GM12873 (cell line): ENCODE measurements at regions not wholly inside any gene's neighbourhood (a gene's known extent, or its start where the extent isn't known, plus 50 kb on each side); places are given as distances from the start of the nearest gene placed in this dataset.

Experiments used
- TF ChIP-seq, protein P1 (sequence below): IDR thresholded peaks from 2 replicates; pipeline ENCODE4 v1.5.1; 2012; ENCODE audit warnings: low read depth, mild to moderate bottlenecking, moderate library complexity, low read length, control low read depth; ENCODE audit not compliant: insufficient read depth; ENCODE audit errors: missing control alignments

DNA sequence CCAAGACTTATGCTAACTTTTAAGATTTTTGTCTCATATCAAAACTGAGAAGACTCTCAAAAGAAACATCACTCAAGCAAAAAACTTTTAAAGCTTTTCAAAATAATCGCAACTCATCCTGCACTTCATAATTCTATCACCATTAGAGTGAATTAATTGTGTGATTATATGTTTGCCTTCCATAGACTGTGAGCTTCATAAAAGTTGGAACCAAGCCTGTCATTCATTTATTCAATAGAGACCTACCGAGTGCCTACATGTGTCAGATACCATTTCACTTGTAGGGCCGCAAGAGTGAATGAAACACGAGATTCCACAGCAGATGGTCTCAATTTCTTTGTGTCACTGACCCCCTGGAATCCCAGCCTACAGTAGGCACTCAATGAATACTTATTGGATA lies 106.4 kb downstream of the RHOU start:
- TF ChIP-seq, protein P1, sequence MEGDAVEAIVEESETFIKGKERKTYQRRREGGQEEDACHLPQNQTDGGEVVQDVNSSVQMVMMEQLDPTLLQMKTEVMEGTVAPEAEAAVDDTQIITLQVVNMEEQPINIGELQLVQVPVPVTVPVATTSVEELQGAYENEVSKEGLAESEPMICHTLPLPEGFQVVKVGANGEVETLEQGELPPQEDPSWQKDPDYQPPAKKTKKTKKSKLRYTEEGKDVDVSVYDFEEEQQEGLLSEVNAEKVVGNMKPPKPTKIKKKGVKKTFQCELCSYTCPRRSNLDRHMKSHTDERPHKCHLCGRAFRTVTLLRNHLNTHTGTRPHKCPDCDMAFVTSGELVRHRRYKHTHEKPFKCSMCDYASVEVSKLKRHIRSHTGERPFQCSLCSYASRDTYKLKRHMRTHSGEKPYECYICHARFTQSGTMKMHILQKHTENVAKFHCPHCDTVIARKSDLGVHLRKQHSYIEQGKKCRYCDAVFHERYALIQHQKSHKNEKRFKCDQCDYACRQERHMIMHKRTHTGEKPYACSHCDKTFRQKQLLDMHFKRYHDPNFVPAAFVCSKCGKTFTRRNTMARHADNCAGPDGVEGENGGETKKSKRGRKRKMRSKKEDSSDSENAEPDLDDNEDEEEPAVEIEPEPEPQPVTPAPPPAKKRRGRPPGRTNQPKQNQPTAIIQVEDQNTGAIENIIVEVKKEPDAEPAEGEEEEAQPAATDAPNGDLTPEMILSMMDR: no peak

DNA sequence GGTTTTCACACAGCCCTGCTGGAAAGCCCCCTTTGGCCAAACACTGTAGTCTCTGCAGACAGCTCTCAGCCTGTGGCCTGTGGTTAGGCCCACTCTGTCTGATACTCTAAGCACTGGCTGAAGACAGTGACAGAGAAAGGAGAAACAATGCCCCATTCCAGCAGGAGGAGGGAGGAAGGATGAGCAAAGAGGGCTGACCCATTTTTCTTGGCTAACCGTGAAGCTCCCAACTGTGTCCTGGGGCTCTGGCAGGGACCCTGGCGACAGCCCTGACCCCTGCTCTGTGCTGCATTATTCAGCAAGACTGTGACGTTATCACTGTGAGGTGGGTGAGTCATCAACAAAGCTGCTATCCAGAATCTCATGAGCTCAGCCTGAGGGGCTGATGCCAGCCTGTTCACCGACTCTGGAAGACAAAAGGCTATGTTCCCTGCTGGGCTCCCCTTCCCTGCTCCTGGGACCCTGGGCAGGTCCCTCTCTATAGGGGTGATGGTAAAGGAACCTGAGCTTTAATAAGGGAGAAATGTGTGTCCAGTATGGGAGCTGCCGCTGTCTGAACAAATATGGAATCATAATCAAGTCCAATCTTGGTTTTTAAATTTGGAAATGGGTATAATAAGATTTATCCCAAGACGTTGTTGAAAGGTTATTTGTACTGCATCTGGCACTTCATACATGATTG lies 107.0 kb downstream of the RHOU start:
- TF ChIP-seq, protein P1: no peak

DNA sequence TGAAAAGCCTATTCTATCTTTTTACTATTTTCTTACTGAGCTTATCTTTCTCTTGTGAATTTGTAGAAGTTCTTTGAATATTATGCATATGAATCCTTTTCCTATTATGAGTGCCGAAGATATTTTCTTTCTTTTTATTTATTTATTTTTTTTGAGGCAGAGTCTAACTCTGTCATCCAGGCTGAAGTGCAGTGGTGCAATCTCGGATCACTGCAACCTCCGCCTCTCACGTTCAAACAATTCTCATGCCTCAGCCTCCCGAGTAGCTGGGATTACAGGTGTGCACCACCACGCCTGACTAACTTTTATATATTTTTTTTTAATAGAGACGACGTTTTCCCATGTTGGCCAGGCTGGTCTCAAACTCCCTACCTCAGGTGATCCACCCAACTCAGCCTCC lies 109.8 kb downstream of the RHOU start:
- TF ChIP-seq, protein P1: no peak

DNA sequence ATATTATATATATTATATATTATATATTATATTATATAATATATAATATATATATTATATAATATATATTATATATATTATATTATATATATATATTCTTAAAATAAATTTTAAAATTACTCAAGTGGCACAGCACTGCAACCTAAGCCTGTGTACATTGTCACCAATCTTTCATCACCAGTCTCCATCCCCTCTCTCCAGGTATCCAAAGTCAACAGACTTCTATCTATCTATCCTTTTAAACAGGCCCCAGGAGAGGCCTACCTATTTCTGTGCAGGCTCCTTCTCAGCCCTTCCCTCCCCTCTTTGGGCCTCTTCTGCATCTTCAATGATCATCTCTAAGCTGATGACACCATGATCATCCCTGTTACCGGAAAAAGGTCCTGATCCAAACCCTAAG lies 111.7 kb downstream of the RHOU start:
- TF ChIP-seq, protein P1: no peak

DNA sequence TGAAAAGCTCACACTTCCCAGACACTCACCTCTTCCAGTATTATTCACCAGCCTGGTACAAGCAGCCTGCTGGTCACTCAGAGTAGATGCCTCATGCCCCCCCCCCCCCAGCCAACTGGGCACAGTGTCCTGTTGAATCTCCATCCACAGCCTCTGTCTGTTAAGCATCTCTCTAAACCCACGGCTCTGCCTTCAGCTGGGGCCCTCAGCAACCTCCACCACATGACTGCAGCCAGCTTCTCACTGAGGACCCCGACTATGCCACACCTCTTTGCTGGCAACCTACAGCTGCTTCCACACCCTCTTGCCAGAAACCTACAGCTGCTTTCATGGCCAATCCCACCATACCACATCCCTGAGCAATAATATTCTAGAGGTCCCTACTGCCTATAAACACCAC lies 113.1 kb downstream of the RHOU start:
- TF ChIP-seq, protein P1: no peak

DNA sequence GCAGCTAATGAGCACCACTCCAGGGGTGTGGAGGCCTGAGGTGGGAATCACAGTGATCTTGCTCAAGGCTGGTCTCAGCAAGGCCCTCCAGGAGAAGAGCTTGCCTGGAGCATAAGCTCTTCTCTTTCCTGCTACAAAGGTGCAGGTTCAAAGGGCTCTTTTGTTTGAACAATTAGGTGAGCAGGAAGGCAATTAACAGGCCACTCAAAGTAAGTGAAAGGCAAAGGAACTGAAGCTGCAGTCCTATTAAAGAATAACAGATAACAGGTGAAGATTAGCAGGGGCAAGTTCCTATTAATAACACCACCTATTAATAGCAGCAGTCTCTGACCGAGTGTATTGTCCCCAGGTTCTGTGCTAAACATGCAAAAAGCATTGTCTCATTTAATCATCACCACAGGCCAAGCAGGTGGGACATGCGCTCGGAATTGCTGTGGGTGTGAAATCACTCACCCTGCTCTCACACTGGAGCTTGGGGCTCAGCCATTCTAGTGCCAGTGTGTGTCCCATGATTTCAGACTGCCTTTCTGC lies 113.8 kb downstream of the RHOU start:
- TF ChIP-seq, protein P1: no peak

DNA sequence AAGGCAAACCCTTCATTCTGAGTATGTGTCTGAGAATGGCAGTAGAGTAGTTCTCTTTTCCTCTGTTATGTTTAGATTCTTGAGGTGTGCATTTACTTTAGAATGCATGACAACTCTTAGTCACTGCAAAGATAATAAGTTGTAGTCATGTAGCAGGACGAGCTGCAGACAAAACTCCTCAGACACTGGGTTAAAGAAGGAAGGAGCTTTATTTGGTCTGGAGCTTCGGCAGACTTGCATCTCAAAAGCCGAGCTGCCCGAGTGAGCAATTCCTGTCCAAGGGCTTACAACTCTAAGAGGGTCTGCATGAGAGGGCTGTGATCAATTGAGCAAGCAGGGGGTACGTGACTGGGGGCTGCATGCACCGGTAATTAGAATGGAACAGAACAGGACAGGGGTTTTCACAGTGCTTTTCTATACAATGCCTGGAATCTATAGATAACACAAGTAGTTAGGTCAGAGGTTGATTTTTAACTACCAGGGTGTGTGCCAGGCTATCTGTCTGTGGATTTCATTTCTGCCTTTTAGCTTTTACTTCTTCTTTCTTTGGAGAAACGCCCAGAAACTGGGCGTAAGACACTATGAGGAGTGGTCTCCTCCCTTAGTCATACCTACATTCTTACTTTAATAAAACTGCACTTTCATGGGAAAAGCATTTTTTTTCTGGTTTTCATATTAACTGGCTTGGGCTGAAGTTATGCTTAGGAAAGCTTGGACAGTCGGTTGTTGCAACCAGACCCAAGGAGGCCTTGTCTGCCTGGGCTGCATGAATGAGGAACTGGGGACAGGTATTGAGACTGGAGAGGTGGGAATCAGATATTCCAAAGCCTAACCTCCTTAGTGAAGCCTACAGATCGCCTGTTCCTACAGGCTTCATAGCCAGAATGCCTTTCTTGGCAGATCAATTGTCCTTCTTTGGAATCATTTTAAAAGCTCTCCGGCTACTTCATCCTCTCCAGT lies 115.1 kb downstream of the RHOU start:
- TF ChIP-seq, protein P1: no peak
